Astrocyte (in vitro differentiated cells and primary cell): ENCODE measurements at regions not wholly inside any gene's neighbourhood (a gene's known extent, or its start where the extent isn't known, plus 50 kb on each side); places are given as distances from the start of the nearest gene placed in this dataset.

Experiments
- DNase-seq: peaks from one replicate; pipeline ENCODE4 v3.0.0-alpha.2; 2010; ENCODE audit warnings: low read depth
- FAIRE-seq: peaks from 2 replicates; lab custom pipeline; 2011; peaks lifted over from hg19 to GRCh38; lab: Jason Lieb, UNC
- H2AFZ ChIP-seq: 2 replicates; pipeline ENCODE4 v1.6.0; 2012; ENCODE audit warnings: low read depth, low read length, inconsistent platforms
- H3K27ac ChIP-seq: 2 replicates; pipeline ENCODE4 v1.5.1; 2011; ENCODE audit warnings: low read depth, low read length, inconsistent platforms
- H3K27me3 ChIP-seq: 2 replicates; pipeline ENCODE4 v1.6.0; 2011; ENCODE audit warnings: low read length, inconsistent platforms; ENCODE audit not compliant: insufficient read depth
- H3K36me3 ChIP-seq: 2 replicates; pipeline ENCODE4 v1.5.1; 2011; ENCODE audit warnings: low read length, inconsistent platforms; ENCODE audit not compliant: insufficient read depth
- H3K4me1 ChIP-seq: 2 replicates; pipeline ENCODE4 v1.5.1; 2011; ENCODE audit warnings: low read length, inconsistent platforms; ENCODE audit not compliant: insufficient read depth
- H3K4me2 ChIP-seq: 2 replicates; pipeline ENCODE4 v1.6.0; 2012; ENCODE audit warnings: low read length, inconsistent platforms
- H3K4me3 ChIP-seq: 2 replicates; pipeline ENCODE4 v1.5.1; 2011; ENCODE audit warnings: low read depth, mild to moderate bottlenecking, low read length, inconsistent platforms; ENCODE audit not compliant: insufficient read depth
- H3K79me2 ChIP-seq: 2 replicates; pipeline ENCODE4 v1.6.0; 2012; ENCODE audit warnings: mild to moderate bottlenecking, low read length, inconsistent platforms; ENCODE audit not compliant: insufficient read depth
- H3K9ac ChIP-seq: 2 replicates; pipeline ENCODE4 v1.6.0; 2012; ENCODE audit warnings: mild to moderate bottlenecking, low read length, inconsistent platforms
- H3K9me3 ChIP-seq: 2 replicates; pipeline ENCODE4 v1.5.1; 2012; ENCODE audit warnings: low read depth, mild to moderate bottlenecking, low read length, inconsistent platforms; ENCODE audit not compliant: insufficient read depth
- H4K20me1 ChIP-seq: 2 replicates; pipeline ENCODE4 v1.6.0; 2012; ENCODE audit warnings: low read length, inconsistent platforms; ENCODE audit not compliant: insufficient read depth
- H3K27ac Mint-ChIP-seq: one replicate; pipeline ENCODE4 v1.8.0; 2021; ENCODE audit warnings: mild to moderate bottlenecking, mixed read lengths; ENCODE audit not compliant: unreplicated experiment
- H3K27me3 Mint-ChIP-seq: one replicate; pipeline ENCODE4 v1.8.0; 2021; ENCODE audit warnings: low read depth, mixed read lengths; ENCODE audit not compliant: unreplicated experiment
- H3K36me3 Mint-ChIP-seq: one replicate; pipeline ENCODE4 v1.8.0; 2021; ENCODE audit warnings: low read depth, mixed read lengths; ENCODE audit not compliant: unreplicated experiment
- H3K4me1 Mint-ChIP-seq: one replicate; pipeline ENCODE4 v1.8.0; 2021; ENCODE audit warnings: low read depth, mixed read lengths; ENCODE audit not compliant: unreplicated experiment
- H3K4me3 Mint-ChIP-seq: one replicate; pipeline ENCODE4 v1.8.0; 2021; ENCODE audit warnings: mild to moderate bottlenecking, moderate library complexity, mixed read lengths; ENCODE audit not compliant: unreplicated experiment
- H3K9me3 Mint-ChIP-seq: one replicate; pipeline ENCODE4 v1.8.0; 2021; ENCODE audit warnings: mild to moderate bottlenecking, mixed read lengths; ENCODE audit not compliant: unreplicated experiment
- CTCF ChIP-seq: IDR thresholded peaks from 2 replicates; pipeline ENCODE4 v1.5.1; 2011; ENCODE audit warnings: low read depth, mild to moderate bottlenecking, inconsistent platforms, low read length, moderate library complexity; ENCODE audit not compliant: insufficient read depth
- EZH2 ChIP-seq: IDR thresholded peaks from 2 replicates; pipeline ENCODE4 v1.6.1; 2012; ENCODE audit warnings: mild to moderate bottlenecking, low read length, inconsistent platforms; ENCODE audit not compliant: insufficient read depth

DNA sequence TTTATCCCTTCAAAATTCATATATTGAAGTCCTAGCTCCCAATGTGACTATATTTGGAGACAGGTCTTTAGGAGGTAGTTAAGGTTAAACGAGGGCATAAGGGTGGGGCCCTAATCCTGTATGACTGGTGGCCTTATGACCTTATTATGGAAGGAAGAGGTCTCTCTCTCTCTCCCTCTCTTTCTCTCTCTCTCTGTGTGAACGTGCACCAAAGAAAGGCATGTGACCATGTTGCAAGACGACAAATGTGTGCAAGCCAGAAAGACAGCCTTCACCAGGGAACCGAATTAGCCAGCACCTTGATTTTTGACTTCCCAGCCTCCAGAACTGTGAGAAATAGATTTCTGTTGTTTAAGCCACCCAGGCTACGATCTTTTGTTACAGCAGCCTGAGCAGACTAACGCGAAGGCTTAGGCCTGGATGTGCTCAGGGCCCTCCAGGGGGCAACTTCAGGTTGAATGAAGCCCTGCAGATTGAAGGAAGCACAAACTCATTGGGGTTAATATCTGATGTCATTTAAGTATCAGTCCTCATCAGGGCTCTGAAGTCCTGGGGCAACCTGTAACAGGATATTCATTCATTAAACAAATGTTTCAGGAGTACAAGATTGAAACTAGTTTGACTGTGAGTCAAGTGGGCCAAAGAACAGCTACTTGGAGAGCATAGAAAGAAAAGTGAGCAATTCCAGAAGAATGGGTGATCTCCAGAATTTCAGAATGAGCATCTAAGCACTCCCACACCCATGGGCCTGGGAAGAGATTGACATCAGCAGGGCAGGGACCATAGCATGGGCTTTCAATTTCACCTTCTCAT is 157.4 kb upstream of the TNFAIP3 start:
- H3K9ac ChIP-seq: no peak overlapping the region
- TF ChIP-seq EZH2 (no peak), CTCF (no peak)
- no peaks in the 10 kb centered on the region for H4K20me1 ChIP-seq
- H3K9me3 ChIP-seq: no peaks in the 10 kb centered on the region
- H3K27ac ChIP-seq: no peak overlapping the region
- H3K4me3 ChIP-seq: no peak overlapping the region
- FAIRE-seq: no peak
- H3K27ac Mint-ChIP-seq: no peak overlapping the region
- no peaks in the 10 kb centered on the region for H3K4me1 Mint-ChIP-seq
- peaks cover 4% of the 10 kb centered on the region for H3K4me1 ChIP-seq
- no peaks in the 10 kb centered on the region for H3K9me3 Mint-ChIP-seq
- no peaks in the 10 kb centered on the region for H3K36me3 Mint-ChIP-seq
- DNase-seq: peak; percentile 45
- H3K36me3 ChIP-seq: no peaks in the 10 kb centered on the region
- no peak overlapping the region for H3K4me2 ChIP-seq
- no peak overlapping the region for H2AFZ ChIP-seq
- no peaks in the 10 kb centered on the region for H3K79me2 ChIP-seq
- no peaks in the 10 kb centered on the region for H3K27me3 ChIP-seq
- H3K4me3 Mint-ChIP-seq: no peak overlapping the region
- H3K27me3 Mint-ChIP-seq: no peaks in the 10 kb centered on the region

- Histone ChIP-seq H3K4me1 (peaks cover 4% of the 10 kb centered on the region), H3K4me2 (no peak overlapping the region), H3K27me3 (no peaks in the 10 kb centered on the region), H3K79me2 (no peaks in the 10 kb centered on the region), H3K27ac (no peak overlapping the region), H3K9me3 (no peaks in the 10 kb centered on the region), H3K4me3 (no peak overlapping the region), H4K20me1 (no peaks in the 10 kb centered on the region), H2AFZ (no peak overlapping the region), H3K36me3 (no peaks in the 10 kb centered on the region), H3K9ac (no peak overlapping the region)
- no peaks in the 10 kb centered on the region for H3K4me1 Mint-ChIP-seq
- DNase-seq (no peak), FAIRE-seq (no peak)
- H3K4me3 Mint-ChIP-seq: no peak overlapping the region
- no peaks in the 10 kb centered on the region for H3K27me3 Mint-ChIP-seq
- no peak overlapping the region for H3K27ac Mint-ChIP-seq
- H3K36me3 Mint-ChIP-seq: no peaks in the 10 kb centered on the region
- no peaks in the 10 kb centered on the region for H3K9me3 Mint-ChIP-seq
- TF ChIP-seq EZH2 (no peak), CTCF (no peak)
Observed at GRCh38 chr6:137711972-137712371, 155.1 kb upstream of the TNFAIP3 start.

GRCh38 chr6:137712587-137712986 is 154.5 kb upstream of the TNFAIP3 start:
- Mint-ChIP-seq H3K27me3 (no peaks in the 10 kb centered on the region), H3K36me3 (no peaks in the 10 kb centered on the region)

More at GRCh38 chr6:137712587-137712986, 154.5 kb upstream of the TNFAIP3 start:
- Mint-ChIP-seq H3K4me3 (no peak overlapping the region), H3K9me3 (no peaks in the 10 kb centered on the region), H3K4me1 (peaks cover 2% of the 10 kb centered on the region), H3K27ac (no peak overlapping the region)
- H2AFZ ChIP-seq: no peak overlapping the region
- TF ChIP-seq CTCF (no peak), EZH2 (no peak)
- H3K27me3 ChIP-seq: no peaks in the 10 kb centered on the region
- no peaks in the 10 kb centered on the region for H3K36me3 ChIP-seq
- H3K4me1 ChIP-seq: peaks cover 4% of the 10 kb centered on the region
- H3K9me3 ChIP-seq: no peaks in the 10 kb centered on the region
- no peak overlapping the region for H3K4me2 ChIP-seq
- no peaks in the 10 kb centered on the region for H4K20me1 ChIP-seq
- H3K4me3 ChIP-seq: no peak overlapping the region
- FAIRE-seq (no peak), DNase-seq (no peak)
- H3K27ac ChIP-seq: no peak overlapping the region
- no peaks in the 10 kb centered on the region for H3K79me2 ChIP-seq
- H3K9ac ChIP-seq: no peak overlapping the region
